ENCODE measurements at regions not wholly inside any gene's neighbourhood (a gene's known extent, or its start where the extent isn't known, plus 50 kb on each side); places are given as distances from the start of the nearest gene placed in this dataset.

DNA sequence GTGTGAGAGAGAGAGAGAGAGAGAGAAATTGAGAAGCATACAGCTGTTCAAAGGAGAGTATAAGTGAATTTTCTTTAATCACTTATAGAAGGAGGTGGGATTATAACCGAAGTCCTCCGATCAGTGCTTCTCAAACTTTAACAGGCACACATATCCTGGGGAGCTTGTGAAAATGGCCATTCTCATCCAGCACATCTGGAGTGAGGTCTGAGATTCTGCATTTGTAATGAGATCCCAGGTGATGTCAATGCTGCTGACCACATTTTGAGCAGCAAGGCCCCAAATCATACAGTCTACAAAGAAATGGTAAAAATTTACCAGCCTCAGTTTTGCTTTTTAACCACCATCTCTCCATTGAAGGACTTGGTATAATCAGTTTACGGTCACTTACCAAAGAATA lies 219.0 kb downstream of the PTEN start:
- TF ChIP-seq, protein P1, sequence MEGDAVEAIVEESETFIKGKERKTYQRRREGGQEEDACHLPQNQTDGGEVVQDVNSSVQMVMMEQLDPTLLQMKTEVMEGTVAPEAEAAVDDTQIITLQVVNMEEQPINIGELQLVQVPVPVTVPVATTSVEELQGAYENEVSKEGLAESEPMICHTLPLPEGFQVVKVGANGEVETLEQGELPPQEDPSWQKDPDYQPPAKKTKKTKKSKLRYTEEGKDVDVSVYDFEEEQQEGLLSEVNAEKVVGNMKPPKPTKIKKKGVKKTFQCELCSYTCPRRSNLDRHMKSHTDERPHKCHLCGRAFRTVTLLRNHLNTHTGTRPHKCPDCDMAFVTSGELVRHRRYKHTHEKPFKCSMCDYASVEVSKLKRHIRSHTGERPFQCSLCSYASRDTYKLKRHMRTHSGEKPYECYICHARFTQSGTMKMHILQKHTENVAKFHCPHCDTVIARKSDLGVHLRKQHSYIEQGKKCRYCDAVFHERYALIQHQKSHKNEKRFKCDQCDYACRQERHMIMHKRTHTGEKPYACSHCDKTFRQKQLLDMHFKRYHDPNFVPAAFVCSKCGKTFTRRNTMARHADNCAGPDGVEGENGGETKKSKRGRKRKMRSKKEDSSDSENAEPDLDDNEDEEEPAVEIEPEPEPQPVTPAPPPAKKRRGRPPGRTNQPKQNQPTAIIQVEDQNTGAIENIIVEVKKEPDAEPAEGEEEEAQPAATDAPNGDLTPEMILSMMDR (IDR thresholded peaks at IDR 0.05): no peak
- TF ChIP-seq EZH2 (IDR thresholded peaks at IDR 0.05; ENCODE audit: borderline replicate concordance, insufficient read depth, low read depth, low read length, poor library complexity, severe bottlenecking): no peak

All from B cell (primary cell).